Calu3 (cell line): ENCODE measurements at regions not wholly inside any gene's neighbourhood (a gene's known extent, or its start where the extent isn't known, plus 50 kb on each side); places are given as distances from the start of the nearest gene placed in this dataset.

Source experiments
- BruUV-seq: library from RNA; stranded (reverse); fragments of 400-500 nt; replicated peaks from 2 replicates; lab custom pipeline; 2021; lab: Mats Ljungman, UMichigan
- CTCF ChIA-PET: fragments of 300-600 bp; sonication (Branson Sonifier 250); formaldehyde crosslinking; loops from one replicate; lab custom pipeline; 2022; ENCODE audit warnings: antibody characterized with exemption; lab: Charles Lee
- DNase-seq: peaks from one replicate; pipeline ENCODE4 v3.0.0; 2022
- H3K27ac Mint-ChIP-seq: one replicate; pipeline ENCODE4 v1.8.0; 2022; ENCODE audit warnings: mixed read lengths; ENCODE audit not compliant: unreplicated experiment
- H3K27me3 Mint-ChIP-seq: one replicate; pipeline ENCODE4 v1.8.0; 2022; ENCODE audit warnings: mixed read lengths; ENCODE audit not compliant: unreplicated experiment
- H3K36me3 Mint-ChIP-seq: one replicate; pipeline ENCODE4 v1.8.0; 2022; ENCODE audit warnings: mild to moderate bottlenecking, moderate library complexity, mixed read lengths; ENCODE audit not compliant: insufficient read depth, unreplicated experiment
- H3K4me1 Mint-ChIP-seq: one replicate; pipeline ENCODE4 v1.8.0; 2022; ENCODE audit warnings: mild to moderate bottlenecking, low read depth, mixed read lengths; ENCODE audit not compliant: unreplicated experiment
- H3K4me3 Mint-ChIP-seq: one replicate; pipeline ENCODE4 v1.8.0; 2022; ENCODE audit warnings: mild to moderate bottlenecking, low read depth, moderate library complexity, mixed read lengths; ENCODE audit not compliant: unreplicated experiment
- H3K9me3 Mint-ChIP-seq: one replicate; pipeline ENCODE4 v1.8.0; 2022; ENCODE audit warnings: low read depth, mixed read lengths; ENCODE audit not compliant: unreplicated experiment
- CTCF ChIP-seq: fragments of 200-600 bp; IDR thresholded peaks from one replicate; pipeline ENCODE4 v1.8.0; 2022; ENCODE audit warnings: antibody characterized with exemption; ENCODE audit not compliant: unreplicated experiment
- intact Hi-C: fragments of 100-400 bp; cut with micrococcal nuclease; formaldehyde crosslinking; loops from one replicate; pipeline ENCODE4 v1.10.0; 2022; ENCODE audit not compliant: unreplicated experiment

- intact Hi-C loops = no loop called here
- Mint-ChIP-seq H3K36me3 (no peaks in the 10 kb centered on the region), H3K27me3 (no peaks in the 10 kb centered on the region), H3K4me1 (no peaks in the 10 kb centered on the region), H3K4me3 (no peak overlapping the region), H3K9me3 (no peaks in the 10 kb centered on the region), H3K27ac (no peak overlapping the region)
- no peak for TF ChIP-seq CTCF
- CTCF ChIA-PET = interaction anchor here (0.6 kb wide), 1 partner anchor 12 kb away, joined by 3 read pairs; no protein-coding TSS in a partner anchor
- BruUV-seq = no TSS peak
- DNase-seq = no peak
Measured at GRCh38 chr13:73988461-73988860, 145.7 kb downstream of the KLF12 start.

- intact Hi-C loops = no loop called here
- no peaks in the 10 kb centered on the region for H3K4me1 Mint-ChIP-seq
- no peaks in the 10 kb centered on the region for H3K9me3 Mint-ChIP-seq
- BruUV-seq = no TSS peak
- CTCF ChIA-PET = no interaction called here
- no peak for TF ChIP-seq CTCF
- H3K36me3 Mint-ChIP-seq = no peaks in the 10 kb centered on the region
- DNase-seq = no peak
- H3K27me3 Mint-ChIP-seq = no peaks in the 10 kb centered on the region
- H3K4me3 Mint-ChIP-seq = no peak overlapping the region
- no peak overlapping the region for H3K27ac Mint-ChIP-seq
Measured at GRCh38 chr13:73987618-73988017, 146.6 kb downstream of the KLF12 start.

GRCh38 chr13:73985783-73986182, 148.4 kb downstream of the KLF12 start:
- Mint-ChIP-seq H3K9me3 (no peaks in the 10 kb centered on the region), H3K4me1 (no peaks in the 10 kb centered on the region), H3K4me3 (no peak overlapping the region), H3K27me3 (no peaks in the 10 kb centered on the region), H3K27ac (no peak overlapping the region), H3K36me3 (no peaks in the 10 kb centered on the region)
- intact Hi-C loops = no loop called here
- no peak for TF ChIP-seq CTCF
- CTCF ChIA-PET = no interaction called here
- no peak for DNase-seq
- no TSS peak for BruUV-seq

GRCh38 chr13:73984949-73985691, 149.1 kb downstream of the KLF12 start:
- no peaks in the 10 kb centered on the region for H3K27me3 Mint-ChIP-seq
- CTCF ChIA-PET = interaction anchor here (0.6 kb wide), 1 partner anchor 32 kb away, joined by 4 read pairs; no protein-coding TSS in a partner anchor
- no peaks in the 10 kb centered on the region for H3K4me1 Mint-ChIP-seq
- intact Hi-C loops = no loop called here
- H3K27ac Mint-ChIP-seq = no peak overlapping the region
- no TSS peak for BruUV-seq
- no peak overlapping the region for H3K4me3 Mint-ChIP-seq
- H3K9me3 Mint-ChIP-seq = no peaks in the 10 kb centered on the region
- TF ChIP-seq CTCF = no peak
- H3K36me3 Mint-ChIP-seq = no peaks in the 10 kb centered on the region
- no peak for DNase-seq
